ENCODE measurements at regions not wholly inside any gene's neighbourhood (a gene's known extent, or its start where the extent isn't known, plus 50 kb on each side); places are given as distances from the start of the nearest gene placed in this dataset.

GRCh38 chr2:120441744-120442471 is 96.0 kb downstream of the INHBB start:
- no peak for DNase-seq

GRCh38 chr2:120442541-120442922 is 96.6 kb downstream of the INHBB start:
- no peak for DNase-seq

GRCh38 chr2:120442923-120443571 is 97.1 kb downstream of the INHBB start:
- peak; percentile 22 for DNase-seq

- no peak for DNase-seq
Measured at GRCh38 chr2:120443946-120444345, 98.0 kb downstream of the INHBB start.

- DNase-seq, result no peak
Measured at GRCh38 chr2:120444691-120445240, 98.8 kb downstream of the INHBB start.

GRCh38 chr2:120445449-120446143 is 99.7 kb downstream of the INHBB start:
- DNase-seq, result no peak

GRCh38 chr2:120446236-120447126 is 100.5 kb downstream of the INHBB start:
- DNase-seq, result no peak

- DNase-seq, result no peak
Measured at GRCh38 chr2:120447127-120447785, 101.3 kb downstream of the INHBB start.

- DNase-seq, result no peak
Measured at GRCh38 chr2:120448436-120448835, 102.5 kb downstream of the INHBB start.

- no peak for DNase-seq
Measured at GRCh38 chr2:120448961-120449810, 103.2 kb downstream of the INHBB start.

GRCh38 chr2:120450196-120450820 is 104.4 kb downstream of the INHBB start:
- no peak for DNase-seq

- DNase-seq, result no peak
Measured at GRCh38 chr2:120451334-120451733, 105.4 kb downstream of the INHBB start.

- no peak for DNase-seq
Measured at GRCh38 chr2:120452131-120452530, 106.2 kb downstream of the INHBB start.

- DNase-seq, result no peak
Measured at GRCh38 chr2:120452945-120453634, 107.2 kb downstream of the INHBB start.

GRCh38 chr2:120453635-120453998 is 107.7 kb downstream of the INHBB start:
- DNase-seq, result no peak

- DNase-seq, result no peak
Measured at GRCh38 chr2:120454654-120455385, 108.9 kb downstream of the INHBB start.

GRCh38 chr2:120455390-120455789 is 109.5 kb downstream of the INHBB start:
- DNase-seq, result no peak

GRCh38 chr2:120456867-120457266 is 110.9 kb downstream of the INHBB start:
- no peak for DNase-seq

GRCh38 chr2:120460511-120460910 is 114.6 kb downstream of the INHBB start:
- no peak for DNase-seq
